ENCODE measurements at regions not wholly inside any gene's neighbourhood (a gene's known extent, or its start where the extent isn't known, plus 50 kb on each side); places are given as distances from the start of the nearest gene placed in this dataset.
A peak's percentile ranks its signal among the peaks of the same experiment; 100 is the strongest.

DNA sequence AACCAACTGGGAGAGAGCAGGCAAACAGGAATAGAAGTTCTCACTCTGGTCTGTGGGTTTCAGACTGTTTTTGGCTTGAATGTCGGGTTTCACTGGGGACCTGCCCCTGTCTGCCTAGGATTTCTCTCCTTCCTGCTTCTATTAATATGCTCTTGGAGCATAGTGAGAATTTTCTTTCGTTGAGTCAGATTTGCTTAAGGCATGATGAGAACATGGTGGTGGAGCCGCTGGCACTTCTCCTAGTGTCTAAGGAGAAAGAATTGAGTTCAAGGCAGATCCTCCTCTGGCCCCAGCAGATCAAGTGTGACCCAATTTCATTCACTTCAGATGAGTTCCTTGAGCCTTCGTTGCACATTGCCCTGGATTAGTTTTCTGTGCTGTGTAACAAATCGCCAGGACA lies 103.9 kb upstream of the HS6ST1 start:
- peak; percentile 62 for DNase-seq (ENCODE audit: low read depth)
- H3K4me3 ChIP-seq (ENCODE audit: low read depth, low read length), result no peak overlapping the region
- TF ChIP-seq, protein P1, sequence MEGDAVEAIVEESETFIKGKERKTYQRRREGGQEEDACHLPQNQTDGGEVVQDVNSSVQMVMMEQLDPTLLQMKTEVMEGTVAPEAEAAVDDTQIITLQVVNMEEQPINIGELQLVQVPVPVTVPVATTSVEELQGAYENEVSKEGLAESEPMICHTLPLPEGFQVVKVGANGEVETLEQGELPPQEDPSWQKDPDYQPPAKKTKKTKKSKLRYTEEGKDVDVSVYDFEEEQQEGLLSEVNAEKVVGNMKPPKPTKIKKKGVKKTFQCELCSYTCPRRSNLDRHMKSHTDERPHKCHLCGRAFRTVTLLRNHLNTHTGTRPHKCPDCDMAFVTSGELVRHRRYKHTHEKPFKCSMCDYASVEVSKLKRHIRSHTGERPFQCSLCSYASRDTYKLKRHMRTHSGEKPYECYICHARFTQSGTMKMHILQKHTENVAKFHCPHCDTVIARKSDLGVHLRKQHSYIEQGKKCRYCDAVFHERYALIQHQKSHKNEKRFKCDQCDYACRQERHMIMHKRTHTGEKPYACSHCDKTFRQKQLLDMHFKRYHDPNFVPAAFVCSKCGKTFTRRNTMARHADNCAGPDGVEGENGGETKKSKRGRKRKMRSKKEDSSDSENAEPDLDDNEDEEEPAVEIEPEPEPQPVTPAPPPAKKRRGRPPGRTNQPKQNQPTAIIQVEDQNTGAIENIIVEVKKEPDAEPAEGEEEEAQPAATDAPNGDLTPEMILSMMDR (IDR thresholded peaks at IDR 0.05; ENCODE audit: insufficient read depth, low read depth, low read length), result no peak

DNA sequence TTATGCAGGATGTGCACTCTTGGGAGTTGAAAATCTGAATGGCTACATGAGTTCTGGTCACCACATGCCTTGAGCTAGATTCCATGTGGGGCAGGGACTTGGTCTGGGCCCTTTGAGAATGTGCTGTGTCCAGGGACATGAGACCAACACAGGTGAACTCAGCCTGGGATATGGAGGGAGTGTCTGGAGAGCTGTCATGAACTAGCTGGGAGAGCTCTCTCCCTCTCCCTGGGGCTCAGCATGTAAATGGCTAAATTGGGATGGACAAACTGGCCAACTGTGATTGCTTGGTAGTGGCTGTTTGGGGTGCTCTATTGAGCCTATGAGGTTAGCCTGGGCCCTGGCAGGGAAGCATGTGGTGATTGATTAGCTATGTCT lies 105.1 kb upstream of the HS6ST1 start:
- DNase-seq (ENCODE audit: low read depth), result no peak
- TF ChIP-seq, protein P1 (IDR thresholded peaks at IDR 0.05; ENCODE audit: insufficient read depth, low read depth, low read length), result no peak
- H3K4me3 ChIP-seq (ENCODE audit: low read depth, low read length), result no peak overlapping the region

DNA sequence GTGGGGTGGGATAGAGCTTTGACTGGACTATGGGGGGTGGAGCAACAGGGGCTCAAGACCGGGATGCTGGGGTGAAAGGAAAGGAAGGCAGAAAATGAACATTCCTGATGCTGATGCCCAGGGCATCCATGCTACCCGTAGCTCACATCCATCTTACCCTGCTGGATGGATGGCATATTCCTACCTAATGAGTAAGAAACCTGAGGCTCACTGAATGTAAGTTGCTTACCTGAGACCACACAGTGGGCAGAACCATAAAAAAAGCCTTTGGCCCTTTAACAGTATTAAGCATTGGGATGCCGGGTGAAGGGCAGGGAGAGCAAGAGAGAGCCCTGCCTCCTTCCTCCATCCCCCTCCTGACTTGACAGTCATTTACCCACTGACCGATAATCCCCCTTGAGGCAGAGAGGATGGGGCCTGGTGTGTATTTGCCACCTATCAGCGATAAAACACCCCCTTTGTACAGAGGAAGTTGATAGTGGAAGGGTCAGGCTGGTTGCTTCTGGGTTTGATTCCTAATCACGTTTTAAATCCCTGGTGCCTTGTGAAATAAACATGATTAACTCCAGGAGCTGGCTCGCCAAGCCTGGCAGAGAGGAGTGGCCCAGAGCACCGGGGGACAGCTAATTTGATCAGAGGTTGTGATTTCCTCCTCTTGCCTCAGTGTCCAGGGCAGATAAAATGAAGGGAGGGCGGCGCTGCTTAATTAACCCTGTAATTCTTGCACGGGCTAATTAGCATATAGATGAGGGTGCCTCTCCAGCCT lies 105.9 kb upstream of the HS6ST1 start:
- no peak overlapping the region for H3K4me3 ChIP-seq (ENCODE audit: low read depth, low read length)
- no peak for DNase-seq (ENCODE audit: low read depth)
- TF ChIP-seq, protein P1 (IDR thresholded peaks at IDR 0.05; ENCODE audit: insufficient read depth, low read depth, low read length), result no peak

DNA sequence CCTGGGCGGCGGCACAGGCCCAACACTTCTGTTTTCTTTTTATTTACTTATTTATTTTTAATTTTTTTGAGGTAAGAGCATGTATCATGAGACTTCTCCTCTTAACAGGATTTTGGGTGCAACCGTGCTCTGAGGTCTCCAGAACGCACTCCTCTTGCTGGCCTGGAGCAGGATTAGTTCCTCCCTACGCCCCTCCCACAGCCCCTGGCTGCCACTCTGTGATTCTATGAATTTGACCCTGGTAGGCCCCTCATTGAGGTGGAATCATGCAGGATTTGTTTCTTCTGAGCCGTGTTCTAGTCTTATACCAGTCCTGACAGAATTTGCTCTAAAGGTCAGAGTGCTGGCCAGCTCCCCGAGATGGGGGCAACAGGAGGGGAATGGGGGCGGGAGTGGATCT lies 106.5 kb upstream of the HS6ST1 start:
- TF ChIP-seq, protein P1 (IDR thresholded peaks at IDR 0.05; ENCODE audit: insufficient read depth, low read depth, low read length), result no peak
- no peak for DNase-seq (ENCODE audit: low read depth)
- H3K4me3 ChIP-seq (ENCODE audit: low read depth, low read length), result no peak overlapping the region

DNA sequence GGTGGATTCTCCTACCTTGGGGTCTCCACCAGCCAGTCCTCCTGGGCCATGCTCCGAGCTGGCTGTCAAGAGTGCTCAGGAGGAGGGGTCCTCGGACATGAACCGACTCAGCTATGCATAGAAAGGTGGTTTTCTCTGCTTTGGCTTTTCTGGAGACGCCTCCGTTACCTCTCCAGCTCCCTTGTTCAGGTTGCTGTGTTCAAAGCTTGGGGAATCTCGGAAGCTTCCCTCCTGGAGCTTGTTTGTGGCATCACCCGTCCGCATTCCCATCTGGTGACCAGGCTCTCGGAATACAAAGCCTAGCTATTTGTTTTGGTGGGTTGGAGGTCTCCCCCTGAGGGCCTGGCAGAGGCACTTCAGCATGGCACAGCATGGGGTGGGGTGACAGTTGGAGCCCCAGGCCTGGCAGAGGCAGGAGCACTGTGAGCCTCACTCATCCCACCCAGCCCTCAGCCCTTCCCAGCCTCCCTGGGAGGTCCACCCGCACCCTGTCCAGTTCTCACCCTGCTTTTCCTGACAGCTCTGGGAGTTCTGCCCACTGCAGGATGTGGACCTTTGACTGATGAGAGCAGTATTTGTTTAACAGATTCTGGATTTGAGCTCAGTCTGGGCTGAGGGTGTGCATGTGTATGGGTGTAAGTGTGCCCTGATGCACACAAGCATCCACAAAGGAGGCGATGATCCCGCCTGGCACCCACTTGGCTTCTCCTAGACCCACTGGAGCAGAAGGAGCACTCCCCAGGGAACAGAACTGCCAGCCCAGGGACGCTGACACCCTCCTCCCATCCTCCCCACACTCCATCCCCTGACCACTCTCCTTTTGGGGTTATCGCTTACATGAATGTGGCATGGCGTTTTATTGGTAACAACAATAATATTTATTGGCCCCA lies 107.3 kb upstream of the HS6ST1 start:
- TF ChIP-seq, protein P1 (IDR thresholded peaks at IDR 0.05; ENCODE audit: insufficient read depth, low read depth, low read length), result no peak
- no peak for DNase-seq (ENCODE audit: low read depth)
- no peak overlapping the region for H3K4me3 ChIP-seq (ENCODE audit: low read depth, low read length)

DNA sequence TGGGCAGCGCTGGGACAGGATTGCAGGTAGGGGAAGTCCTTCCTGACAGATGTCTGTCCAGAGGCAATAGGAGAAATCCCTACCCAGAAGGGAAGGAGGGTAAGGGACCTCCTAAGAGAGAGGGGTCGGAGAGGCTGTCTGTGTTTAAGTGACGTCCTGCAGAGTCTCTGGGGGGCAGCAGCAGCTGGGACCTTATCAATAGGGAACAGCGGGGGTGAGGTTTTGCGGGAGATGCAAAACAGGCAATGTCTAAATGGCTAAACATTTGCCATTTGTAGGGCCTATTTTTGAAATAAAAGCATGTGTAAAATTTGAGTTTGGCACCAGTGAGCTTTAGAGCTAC lies 108.7 kb upstream of the HS6ST1 start:
- no peak overlapping the region for H3K4me3 ChIP-seq (ENCODE audit: low read depth, low read length)
- TF ChIP-seq, protein P1 (IDR thresholded peaks at IDR 0.05; ENCODE audit: insufficient read depth, low read depth, low read length), result no peak
- DNase-seq (ENCODE audit: low read depth), result no peak

Data from fibroblast of villous mesenchyme (primary cell).